ENCODE measurements at regions not wholly inside any gene's neighbourhood (a gene's known extent, or its start where the extent isn't known, plus 50 kb on each side); places are given as distances from the start of the nearest gene placed in this dataset.
A peak's percentile ranks its signal among the peaks of the same experiment; 100 is the strongest.

- H3K27me3 Mint-ChIP-seq (ENCODE audit: unreplicated experiment), result no peaks in the 10 kb centered on the region
- CTCF ChIA-PET, result interaction anchor here (0.6 kb wide), 1 partner anchor 1591 kb away, joined by 4 read pairs; no protein-coding TSS in a partner anchor
- no TSS peak for BruUV-seq (replicated peaks)
Observed at GRCh38 chr3:178405531-178405930, 130.7 kb upstream of the KCNMB2 start.

DNA sequence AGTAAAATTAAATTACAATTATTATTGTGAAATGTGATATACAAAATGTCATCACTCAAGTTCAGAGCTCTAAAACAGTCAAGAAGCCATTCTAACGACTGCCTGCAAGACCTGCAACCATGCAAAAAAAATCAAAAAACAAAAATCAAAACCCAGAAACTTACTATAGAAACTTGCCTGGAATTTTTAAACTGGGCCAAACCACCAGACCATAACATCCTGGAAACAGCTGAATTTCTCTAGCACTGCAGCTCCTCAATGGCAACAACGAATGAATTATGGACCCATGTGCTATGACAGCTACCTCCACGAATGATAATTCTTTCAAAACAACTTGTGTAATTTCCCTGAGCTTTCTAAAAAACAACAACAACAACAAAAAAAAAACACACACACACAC is 130.0 kb upstream of the KCNMB2 start:
- Mint-ChIP-seq H3K9me3 (ENCODE audit: low read depth, unreplicated experiment) (no peaks in the 10 kb centered on the region), H3K36me3 (ENCODE audit: insufficient read depth, unreplicated experiment) (no peaks in the 10 kb centered on the region), H3K27me3 (ENCODE audit: unreplicated experiment) (no peaks in the 10 kb centered on the region), H3K27ac (ENCODE audit: unreplicated experiment) (peak overlapping the region; percentile 6), H3K4me3 (ENCODE audit: low read depth, unreplicated experiment) (no peak overlapping the region), H3K4me1 (ENCODE audit: low read depth, unreplicated experiment) (no peaks in the 10 kb centered on the region)
- BruUV-seq (replicated peaks), result no TSS peak
- DNase-seq, result no peak
- CTCF ChIA-PET, result interaction anchor here (0.6 to 0.7 kb wide), 2 partner anchors 10 to 561 kb away, joined by 3 to 4 read pairs; no protein-coding TSS in a partner anchor
- intact Hi-C loops (cut with micrococcal nuclease; ENCODE audit: unreplicated experiment), result no loop called here
- TF ChIP-seq CTCF (IDR thresholded peaks at IDR 0.05; ENCODE audit: unreplicated experiment), result no peak

More at GRCh38 chr3:178405531-178405930, 130.7 kb upstream of the KCNMB2 start:
- no peak for TF ChIP-seq CTCF (IDR thresholded peaks at IDR 0.05; ENCODE audit: unreplicated experiment)
- intact Hi-C loops (cut with micrococcal nuclease; ENCODE audit: unreplicated experiment), result no loop called here
- Mint-ChIP-seq H3K36me3 (ENCODE audit: insufficient read depth, unreplicated experiment) (no peaks in the 10 kb centered on the region), H3K27ac (ENCODE audit: unreplicated experiment) (no peak overlapping the region), H3K4me1 (ENCODE audit: low read depth, unreplicated experiment) (no peaks in the 10 kb centered on the region), H3K9me3 (ENCODE audit: low read depth, unreplicated experiment) (no peaks in the 10 kb centered on the region), H3K4me3 (ENCODE audit: low read depth, unreplicated experiment) (no peak overlapping the region)
- no peak for DNase-seq

GRCh38 chr3:178415384-178415783 is 120.9 kb upstream of the KCNMB2 start:
- DNase-seq, result no peak
- Mint-ChIP-seq H3K36me3 (ENCODE audit: insufficient read depth, unreplicated experiment) (no peaks in the 10 kb centered on the region), H3K27me3 (ENCODE audit: unreplicated experiment) (no peaks in the 10 kb centered on the region), H3K4me1 (ENCODE audit: low read depth, unreplicated experiment) (peaks cover 7% of the 10 kb centered on the region), H3K9me3 (ENCODE audit: low read depth, unreplicated experiment) (no peaks in the 10 kb centered on the region), H3K4me3 (ENCODE audit: low read depth, unreplicated experiment) (no peak overlapping the region), H3K27ac (ENCODE audit: unreplicated experiment) (no peak overlapping the region)
- intact Hi-C loops (cut with micrococcal nuclease; ENCODE audit: unreplicated experiment), result no loop called here
- CTCF ChIA-PET, result no interaction called here
- no TSS peak for BruUV-seq (replicated peaks)
- TF ChIP-seq CTCF (IDR thresholded peaks at IDR 0.05; ENCODE audit: unreplicated experiment), result no peak

DNA sequence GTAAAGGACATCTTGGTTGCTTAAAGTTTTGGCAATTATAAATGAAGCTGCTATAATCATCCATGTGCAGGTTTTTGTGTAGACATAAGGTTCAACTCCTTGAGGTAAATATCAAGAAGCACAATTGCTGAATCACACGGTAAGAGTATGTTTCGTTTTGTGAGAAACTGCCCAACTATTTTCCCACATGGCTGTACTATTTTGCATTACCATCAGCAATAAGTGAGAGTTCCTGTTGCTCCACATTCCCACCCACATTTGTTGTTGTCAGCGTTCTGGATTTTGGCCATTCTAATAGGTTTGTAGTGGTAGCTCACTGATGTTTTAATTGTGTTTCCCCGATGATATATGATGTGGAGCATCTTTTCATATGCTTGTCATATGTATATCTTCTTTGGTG is 118.5 kb upstream of the KCNMB2 start:
- no TSS peak for BruUV-seq (replicated peaks)

More for the DNA sequence above, 118.5 kb upstream of the KCNMB2 start:
- no peaks in the 10 kb centered on the region for H3K27me3 Mint-ChIP-seq (ENCODE audit: unreplicated experiment)
- H3K36me3 Mint-ChIP-seq (ENCODE audit: insufficient read depth, unreplicated experiment), result no peaks in the 10 kb centered on the region
- CTCF ChIA-PET, result no interaction called here
- intact Hi-C loops (cut with micrococcal nuclease; ENCODE audit: unreplicated experiment), result no loop called here
- no peak overlapping the region for H3K27ac Mint-ChIP-seq (ENCODE audit: unreplicated experiment)
- peaks cover 26% of the 10 kb centered on the region for H3K4me1 Mint-ChIP-seq (ENCODE audit: low read depth, unreplicated experiment)
- H3K9me3 Mint-ChIP-seq (ENCODE audit: low read depth, unreplicated experiment), result no peaks in the 10 kb centered on the region
- no peak overlapping the region for H3K4me3 Mint-ChIP-seq (ENCODE audit: low read depth, unreplicated experiment)
- no peak for DNase-seq
- no peak for TF ChIP-seq CTCF (IDR thresholded peaks at IDR 0.05; ENCODE audit: unreplicated experiment)

All from Calu3 (cell line).